Activated naive CD4-positive, alpha-beta T cell (primary cell): ENCODE measurements at regions not wholly inside any gene's neighbourhood (a gene's known extent, or its start where the extent isn't known, plus 50 kb on each side); places are given as distances from the start of the nearest gene placed in this dataset.
"Not testable (repeated sequence)": the region's sequence is repeated elsewhere in the genome, so short reads cannot be mapped to it uniquely, and the experiment has no call there.

ENCODE experiments used
- DNase-seq, 4 experiments: peaks; one replicate each; lab custom pipeline; 2025; lab: John Stamatoyannopoulos, UW

DNA sequence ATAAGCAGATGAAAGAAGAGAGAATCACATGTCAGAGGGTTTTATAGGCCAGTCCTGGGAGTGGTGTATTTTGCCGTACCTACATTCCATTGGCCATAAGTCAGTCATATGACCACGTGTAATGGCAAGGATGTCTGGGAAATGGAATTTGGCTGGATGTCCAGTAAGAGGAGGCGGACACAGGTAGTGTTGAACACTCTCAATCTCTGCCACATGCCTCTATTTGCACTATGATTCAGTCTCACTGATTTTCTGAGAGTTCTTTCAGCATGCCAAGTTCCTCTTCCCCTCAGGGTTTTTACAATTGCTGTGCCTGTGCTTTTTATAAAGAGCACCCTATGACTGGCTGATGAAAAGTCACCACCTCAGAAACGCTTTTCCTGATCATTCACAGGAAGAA, 164.2 kb upstream of the GPR101 start:
- DNase-seq = no peak

GRCh38 chrX:137195991-137196390, 162.2 kb upstream of the GPR101 start:
- DNase-seq = no peak

DNA sequence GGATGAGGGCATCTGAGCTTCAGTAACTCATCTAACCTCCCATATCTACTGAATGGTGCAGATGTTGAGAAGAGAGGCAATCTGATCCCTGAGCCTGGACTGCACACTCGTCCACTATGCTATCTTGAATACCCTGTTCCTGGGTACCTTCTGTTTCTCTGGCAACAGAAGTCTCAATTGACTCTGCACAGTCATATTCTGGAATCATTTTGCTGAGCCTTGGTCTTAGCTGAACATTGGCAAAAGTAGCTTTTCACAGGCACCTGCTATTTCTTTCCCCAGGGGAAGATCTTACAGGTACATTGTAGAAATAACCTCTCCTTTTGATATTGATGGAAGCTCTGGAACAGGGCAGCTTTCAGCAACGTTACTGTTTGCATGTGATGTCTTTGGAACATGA, 161.5 kb upstream of the GPR101 start:
- no peak for DNase-seq

DNA sequence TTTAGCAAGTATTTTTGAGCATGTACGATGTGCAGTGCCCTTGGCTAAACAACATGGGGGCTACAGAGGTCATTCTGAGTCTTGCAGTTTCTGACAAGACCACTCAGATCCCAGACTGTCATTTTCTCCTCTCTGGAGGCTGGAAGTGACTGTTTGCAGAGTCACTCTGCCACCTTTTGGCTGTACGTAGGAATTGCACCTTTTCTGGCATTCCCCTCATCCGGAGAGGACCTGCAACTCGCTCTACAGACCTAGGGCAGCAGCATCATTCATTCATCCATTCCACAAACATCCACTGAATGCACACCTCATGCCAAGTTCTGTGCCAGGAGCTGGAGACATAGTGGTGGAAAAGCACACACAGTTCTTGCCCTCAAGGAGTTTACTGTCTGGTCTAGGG, 160.4 kb upstream of the GPR101 start:
- DNase-seq = peak in 1 of 4 experiments; percentile 0

- DNase-seq = no peak
Observed at GRCh38 chrX:137187540-137187939, 153.7 kb upstream of the GPR101 start.

GRCh38 chrX:137178392-137178791, 144.6 kb upstream of the GPR101 start:
- DNase-seq = no peak

GRCh38 chrX:137172317-137172948, 138.6 kb upstream of the GPR101 start:
- DNase-seq = no peak

DNA sequence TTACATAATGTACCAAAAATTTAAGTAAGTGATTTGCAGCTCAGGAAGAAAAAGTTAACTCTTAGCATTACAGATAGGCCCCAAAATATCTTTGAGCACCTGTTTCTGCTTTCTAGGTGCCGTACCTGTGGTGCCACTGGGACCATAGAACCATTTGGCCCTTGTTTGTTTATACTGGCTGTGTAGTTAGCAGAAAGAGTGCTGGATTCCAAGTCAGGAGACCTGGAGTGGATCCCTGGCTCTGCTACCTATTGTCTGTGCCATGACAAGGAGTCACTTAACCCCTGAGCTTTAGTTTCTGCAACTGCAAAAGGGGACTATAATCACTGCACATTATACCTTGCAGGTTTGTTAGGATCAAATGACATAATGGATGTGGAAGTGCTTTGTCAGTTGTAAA, 137.8 kb upstream of the GPR101 start:
- no peak for DNase-seq

- no peak for DNase-seq
Observed at GRCh38 chrX:137166591-137166990, 132.8 kb upstream of the GPR101 start.

GRCh38 chrX:137164329-137164728, 130.5 kb upstream of the GPR101 start:
- DNase-seq = no peak

DNA sequence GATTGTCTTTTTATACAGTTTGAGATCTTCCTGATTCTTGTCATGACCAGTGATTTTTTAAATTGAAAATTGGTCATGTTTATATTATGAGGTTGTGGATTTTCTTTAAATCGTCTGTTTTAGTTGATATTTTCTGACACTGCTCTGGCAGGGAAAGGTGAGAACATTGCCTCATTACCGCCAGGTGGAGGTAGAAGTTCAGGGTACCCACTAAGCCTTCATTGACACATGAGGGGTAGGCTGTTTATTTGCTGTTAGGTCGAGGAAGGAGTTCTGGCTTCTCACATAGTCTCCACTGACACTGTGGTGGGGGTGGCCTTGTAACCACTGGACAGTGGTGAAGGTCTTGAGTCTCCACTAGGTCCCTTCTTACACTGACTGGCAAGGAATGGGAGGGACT, 117.6 kb upstream of the GPR101 start:
- no peak for DNase-seq

DNA sequence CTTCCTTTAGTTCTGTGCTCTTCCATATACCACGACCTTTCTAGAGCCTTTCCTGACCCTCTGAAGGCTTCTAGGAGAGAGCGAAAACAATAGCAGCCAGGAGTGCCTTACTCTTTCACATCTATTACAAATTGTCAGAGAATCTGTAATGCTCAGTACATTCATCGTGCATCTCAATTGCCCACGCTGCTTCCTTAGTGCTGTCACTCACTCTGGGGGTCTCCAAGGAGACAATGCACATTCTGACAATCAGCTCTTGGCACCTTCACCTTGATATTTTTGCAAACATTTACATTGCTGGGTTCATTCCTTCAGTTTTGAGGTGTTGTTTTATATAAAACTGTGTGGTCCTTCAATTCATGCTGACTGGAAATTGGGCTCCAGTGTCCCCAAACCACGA, 110.1 kb upstream of the GPR101 start:
- no peak for DNase-seq

DNA sequence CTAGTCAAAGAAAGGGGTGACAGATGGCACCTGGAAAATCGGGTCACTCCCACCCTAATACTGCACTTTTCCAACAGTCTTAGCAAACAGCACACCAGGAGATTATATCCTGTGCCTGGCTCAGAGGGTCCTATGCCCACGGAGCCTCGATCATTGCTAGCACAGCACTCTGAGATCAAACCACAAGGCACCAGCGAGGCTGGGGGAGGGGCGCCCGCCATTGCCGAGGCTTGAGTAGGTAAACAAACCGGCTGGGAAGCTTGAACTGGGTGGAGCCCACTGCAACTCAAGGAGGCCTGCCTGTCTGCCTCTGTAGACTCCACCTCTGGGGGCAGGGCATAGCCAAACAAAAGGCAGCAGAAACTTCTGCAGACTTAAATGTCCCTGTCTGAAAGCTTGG, 88.9 kb upstream of the GPR101 start:
- DNase-seq = not testable (repeated sequence)

- DNase-seq = no peak
Observed at GRCh38 chrX:137119049-137119448, 85.3 kb upstream of the GPR101 start.

GRCh38 chrX:137118536-137118935, 84.7 kb upstream of the GPR101 start:
- DNase-seq = no peak

DNA sequence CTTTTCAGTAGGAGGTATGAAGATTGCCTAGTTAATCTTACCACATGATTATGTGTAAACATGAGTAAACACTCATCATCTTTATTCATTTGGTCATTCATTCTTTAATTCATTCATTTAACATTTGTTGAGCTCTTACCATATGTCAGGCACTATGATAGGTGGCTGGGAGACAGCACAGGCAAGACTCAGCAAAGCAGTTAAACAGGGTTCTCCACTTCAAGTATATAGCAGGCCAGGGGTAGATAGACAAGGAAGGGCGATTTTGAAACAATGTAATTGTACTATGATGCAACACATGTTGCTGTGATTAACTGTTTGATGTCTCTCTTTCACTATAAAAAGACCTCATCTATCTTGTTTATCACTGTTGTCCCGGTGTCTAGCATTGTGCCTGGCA, 84.3 kb upstream of the GPR101 start:
- DNase-seq = no peak

- DNase-seq = not testable (repeated sequence)
Observed at GRCh38 chrX:137107877-137108276, 74.1 kb upstream of the GPR101 start.

GRCh38 chrX:137101273-137101990, 67.6 kb upstream of the GPR101 start:
- DNase-seq = no peak
